WTC11 (cell line): ENCODE measurements at regions not wholly inside any gene's neighbourhood (a gene's known extent, or its start where the extent isn't known, plus 50 kb on each side); places are given as distances from the start of the nearest gene placed in this dataset.

Source experiments
- ATAC-seq: fragments of 200-7000 bp; cut with Tn5 transposase; 2 replicates; pipeline ENCODE4 v1.10.0; 2021; ENCODE audit warnings: mild to moderate bottlenecking, moderate library complexity
- CTCF ChIA-PET: fragments of 300-600 bp; sonication (Branson Sonifier 250); formaldehyde crosslinking; loops from one replicate; lab custom pipeline; 2021; ENCODE audit warnings: antibody characterized with exemption; lab: Charles Lee
- POLR2A ChIA-PET: fragments of 350-600 bp; sonication (Branson Sonifier 250); formaldehyde crosslinking; loops from one replicate; lab custom pipeline; 2021; ENCODE audit warnings: antibody characterized with exemption; lab: Charles Lee
- DNase-seq: peaks from one replicate; pipeline ENCODE4 v3.0.0; 2021; ENCODE audit warnings: low spot score
- H3K27ac Mint-ChIP-seq: 2 replicates; pipeline ENCODE4 v1.8.0; 2021; ENCODE audit warnings: mixed read lengths
- H3K27me3 Mint-ChIP-seq: 2 replicates; pipeline ENCODE4 v1.8.0; 2021; ENCODE audit warnings: low read depth, mild to moderate bottlenecking, moderate library complexity, mixed read lengths
- H3K36me3 Mint-ChIP-seq: 2 replicates; pipeline ENCODE4 v1.8.0; 2021; ENCODE audit warnings: mixed read lengths
- H3K4me1 Mint-ChIP-seq: 2 replicates; pipeline ENCODE4 v1.8.0; 2022; ENCODE audit warnings: mixed read lengths
- H3K4me3 Mint-ChIP-seq: 2 replicates; pipeline ENCODE4 v1.8.0; 2021; ENCODE audit warnings: mild to moderate bottlenecking, moderate library complexity, mixed read lengths
- H3K9me3 Mint-ChIP-seq: 2 replicates; pipeline ENCODE4 v1.8.0; 2021; ENCODE audit warnings: mixed read lengths
- AFF4 ChIP-seq: sonication (generic); formaldehyde crosslinking; IDR thresholded peaks from 2 replicates; pipeline ENCODE4 v1.8.1; 2023; ENCODE audit warnings: mild to moderate bottlenecking, missing genetic modification reagents, borderline replicate concordance
- ATF2 ChIP-seq: sonication (generic); formaldehyde crosslinking; IDR thresholded peaks from 2 replicates; pipeline ENCODE4 v1.8.1; 2022; ENCODE audit warnings: low read depth, missing genetic modification reagents, borderline replicate concordance
- ATF6 ChIP-seq: sonication (generic); formaldehyde crosslinking; IDR thresholded peaks from 2 replicates; pipeline ENCODE4 v1.8.1; 2023; ENCODE audit warnings: mild to moderate bottlenecking, missing genetic modification reagents
- EMX1 ChIP-seq: fragments of 250-450 bp; sonication (Bioruptor Pico); IDR thresholded peaks from 2 replicates; pipeline ENCODE4 v1.8.0; 2021; ENCODE audit warnings: mild to moderate bottlenecking
- FOXK1 ChIP-seq: sonication (generic); formaldehyde crosslinking; IDR thresholded peaks from 2 replicates; pipeline ENCODE4 v1.8.0; 2022; ENCODE audit warnings: mild to moderate bottlenecking, moderate library complexity, missing genetic modification reagents
- GABPB1 ChIP-seq: sonication (generic); formaldehyde crosslinking; IDR thresholded peaks from 2 replicates; pipeline ENCODE4 v1.8.1; 2023; ENCODE audit warnings: mild to moderate bottlenecking, missing genetic modification reagents
- HMGA2 ChIP-seq: fragments of 250-450 bp; sonication (Bioruptor Pico); IDR thresholded peaks from 2 replicates; pipeline ENCODE4 v1.4.0; 2021; ENCODE audit warnings: mild to moderate bottlenecking, moderate library complexity
- MLX ChIP-seq: sonication (generic); formaldehyde crosslinking; IDR thresholded peaks from 2 replicates; pipeline ENCODE4 v1.8.1; 2023; ENCODE audit warnings: mild to moderate bottlenecking, missing genetic modification reagents, moderate library complexity
- NFE2L1 ChIP-seq: sonication (generic); formaldehyde crosslinking; IDR thresholded peaks from 2 replicates; pipeline ENCODE4 v1.8.1; 2023; ENCODE audit warnings: missing genetic modification reagents
- NR2C2 ChIP-seq: sonication (generic); formaldehyde crosslinking; IDR thresholded peaks from 2 replicates; pipeline ENCODE4 v1.8.0; 2022; ENCODE audit warnings: mild to moderate bottlenecking, missing genetic modification reagents
- PREB ChIP-seq: sonication (generic); formaldehyde crosslinking; IDR thresholded peaks from 2 replicates; pipeline ENCODE4 v1.8.1; 2022; ENCODE audit warnings: mild to moderate bottlenecking, missing genetic modification reagents, moderate library complexity, borderline replicate concordance
- TP53 ChIP-seq: sonication (generic); formaldehyde crosslinking; IDR thresholded peaks from 2 replicates; pipeline ENCODE4 v1.8.1; 2023; ENCODE audit warnings: mild to moderate bottlenecking, missing genetic modification reagents
- ZBTB43 ChIP-seq: sonication (generic); formaldehyde crosslinking; IDR thresholded peaks from 2 replicates; pipeline ENCODE4 v1.8.1; 2023; ENCODE audit warnings: mild to moderate bottlenecking, missing genetic modification reagents
- ZNF263 ChIP-seq: sonication (generic); formaldehyde crosslinking; IDR thresholded peaks from 2 replicates; pipeline ENCODE4 v1.8.1; 2022; ENCODE audit warnings: low read depth, mild to moderate bottlenecking, moderate library complexity, missing genetic modification reagents

- TF ChIP-seq MLX (CRISPR knock-in tag): no peak
- TF ChIP-seq NFE2L1 (CRISPR knock-in tag): no peak
- TF ChIP-seq ATF6 (CRISPR knock-in tag): no peak
- no peak for TF ChIP-seq GABPB1 (CRISPR knock-in tag)
- TF ChIP-seq HMGA2 (CRISPR knock-in tag): no peak
Observed at GRCh38 chr12:92604786-92605185, 98.0 kb upstream of the PLEKHG7 start (continued).

- CTCF ChIA-PET: no interaction called here
- no peak for ATAC-seq
- Mint-ChIP-seq H3K27me3 (no peaks in the 10 kb centered on the region; the same call in 1 of the 2 replicates), H3K4me3 (no peak overlapping the region), H3K27ac (no peak overlapping the region), H3K9me3 (peaks cover 48% of the 10 kb centered on the region), H3K36me3 (peaks cover 35% of the 10 kb centered on the region), H3K4me1 (peaks cover 8% of the 10 kb centered on the region)
- no peak for DNase-seq
- TF ChIP-seq EMX1 (CRISPR knock-in tag) (no peak), TP53 (CRISPR knock-in tag) (no peak), AFF4 (CRISPR knock-in tag) (no peak)
- POLR2A ChIA-PET: no interaction called here
Observed at GRCh38 chr12:92603741-92604432, 98.9 kb upstream of the PLEKHG7 start.

- ChIA-PET CTCF (no interaction called here), POLR2A (no interaction called here)
- Mint-ChIP-seq H3K36me3 (peaks cover 35% of the 10 kb centered on the region), H3K4me3 (no peak overlapping the region), H3K27ac (no peak overlapping the region), H3K4me1 (peaks cover 2% of the 10 kb centered on the region; the same call in 1 of the 2 replicates), H3K9me3 (peaks cover 55% of the 10 kb centered on the region), H3K27me3 (no peaks in the 10 kb centered on the region; the same call in 1 of the 2 replicates)
- DNase-seq: no peak
- ATAC-seq: no peak
- TF ChIP-seq ATF2: no peak
- no peak for TF ChIP-seq NR2C2
- TF ChIP-seq ZBTB43 (CRISPR knock-in tag): no peak
- TF ChIP-seq FOXK1: no peak
- TF ChIP-seq PREB (CRISPR knock-in tag): no peak
- TF ChIP-seq ZNF263 (CRISPR knock-in tag): no peak
Observed at GRCh38 chr12:92602930-92603623, 99.7 kb upstream of the PLEKHG7 start.
